SK-N-SH (cell line): ENCODE measurements at regions not wholly inside any gene's neighbourhood (a gene's known extent, or its start where the extent isn't known, plus 50 kb on each side); places are given as distances from the start of the nearest gene placed in this dataset.

ENCODE experiments used
- CTCF ChIA-PET: fragments of 300-600, 350-600 bp; formaldehyde crosslinking; extraction: SDS; loops from one replicate; lab custom pipeline; 2021; lab: Yijun Ruan, JAX
- POLR2A ChIA-PET: fragments of 350-600 bp; sonication (Branson Sonifier 250); formaldehyde crosslinking; extraction: SDS; loops from one replicate; lab custom pipeline; 2020; ENCODE audit warnings: antibody characterized with exemption, inconsistent platforms; lab: Yijun Ruan, JAX
- DNase-seq: peaks from one replicate; pipeline ENCODE4 v3.0.0; 2012
- H2AFZ ChIP-seq: fragments of 200-600 bp; sonication (generic); 2 replicates; pipeline ENCODE4 v1.8.1; 2016; ENCODE audit warnings: antibody characterized with exemption, mild to moderate bottlenecking, low read depth
- H3F3A ChIP-seq: fragments of 200-600 bp; sonication (generic); replicated peaks from 2 replicates; pipeline ENCODE3; 2016; ENCODE audit warnings: antibody characterized with exemption, mild to moderate bottlenecking; ENCODE audit not compliant: insufficient read depth
- H3K27ac ChIP-seq, 2 experiments: fragments of 200-500 bp in 1 of 2; fragments of 200-600 bp in 1 of 2; sonication (Bioruptor generic) in 1 of 2; sonication (generic), shearing (Covaris generic) in 1 of 2; 2 replicates each; pipeline versions ENCODE4 v1.5.1 to v1.6.1; 2014 to 2016; ENCODE audit warnings: low read depth in 2 of 2, inconsistent platforms in 1 of 2, low read length in 1 of 2, mild to moderate bottlenecking in 1 of 2, mixed read lengths in 1 of 2
- H3K27me3 ChIP-seq: fragments of 200-600 bp; sonication (generic), shearing (Covaris generic); 2 replicates; pipeline ENCODE4 v1.6.1; 2016; ENCODE audit warnings: mixed run types; ENCODE audit not compliant: insufficient read depth
- H3K36me3 ChIP-seq, 2 experiments: fragments of 200-500 bp in 1 of 2; fragments of 200-600 bp in 1 of 2; sonication (Bioruptor generic) in 1 of 2; sonication (generic) in 1 of 2; replicated peaks in 1 of 2; 2 replicates each; pipeline versions ENCODE3 to v1.5.1; 2014 to 2016; ENCODE audit warnings: low read length in 1 of 2, mild to moderate bottlenecking in 1 of 2; ENCODE audit not compliant: insufficient read depth in 2 of 2, control insufficient read depth in 1 of 2
- H3K4me1 ChIP-seq, 2 experiments: fragments of 200-500 bp in 1 of 2; fragments of 200-600 bp in 1 of 2; sonication (Bioruptor generic) in 1 of 2; sonication (generic), shearing (Covaris generic) in 1 of 2; 2 replicates each; pipeline versions ENCODE4 v1.5.1 to v1.6.1; 2014 to 2016; ENCODE audit warnings: low read depth in 1 of 2, low read length in 1 of 2, mixed run types in 1 of 2; ENCODE audit not compliant: insufficient read depth in 2 of 2, control insufficient read depth in 1 of 2
- H3K4me2 ChIP-seq: fragments of 200-600 bp; sonication (generic), shearing (Covaris generic); 2 replicates; pipeline ENCODE4 v1.6.1; 2017; ENCODE audit warnings: mixed run types
- H3K4me3 ChIP-seq, 2 experiments: fragments of 200-500 bp in 1 of 2; fragments of 200-600 bp in 1 of 2; sonication (Bioruptor generic) in 1 of 2; sonication (generic), shearing (Covaris generic) in 1 of 2; 2 replicates each; pipeline versions ENCODE4 v1.5.1 to v1.8.1; 2014 to 2016; ENCODE audit warnings: low read depth in 2 of 2, inconsistent platforms in 1 of 2, low read length in 1 of 2, mild to moderate bottlenecking in 1 of 2, mixed read lengths in 1 of 2, moderate library complexity in 1 of 2
- H3K79me2 ChIP-seq: fragments of 200-600 bp; sonication (generic); 2 replicates; pipeline ENCODE4 v1.8.1; 2017; ENCODE audit warnings: mild to moderate bottlenecking; ENCODE audit not compliant: insufficient read depth
- H3K9ac ChIP-seq: fragments of 200-600 bp; sonication (generic); 2 replicates; pipeline ENCODE4 v1.6.1; 2017; ENCODE audit warnings: mixed run types
- H3K9me2 ChIP-seq: fragments of 200-600 bp; sonication (generic); 2 replicates; pipeline ENCODE4 v1.6.1; 2017; ENCODE audit warnings: mixed run types
- H3K9me3 ChIP-seq: fragments of 200-600 bp; sonication (generic); 2 replicates; pipeline ENCODE4 v1.6.1; 2017; ENCODE audit warnings: mixed run types, mild to moderate bottlenecking, moderate library complexity
- H4K20me1 ChIP-seq: fragments of 200-600 bp; sonication (generic); 2 replicates; pipeline ENCODE4 v1.6.1; 2017; ENCODE audit warnings: mild to moderate bottlenecking, mixed run types; ENCODE audit not compliant: insufficient read depth
- CTCF ChIP-seq: fragments of 200-600 bp; sonication (generic); IDR thresholded peaks from 2 replicates; pipeline ENCODE4 v1.6.1; 2017; ENCODE audit warnings: antibody characterized with exemption, mild to moderate bottlenecking, moderate library complexity
- ELF1 ChIP-seq: IDR thresholded peaks from 2 replicates; pipeline ENCODE4 v1.4.0; 2012
- EP300 ChIP-seq, 2 experiments: IDR thresholded peaks; 2 replicates each; pipeline versions ENCODE4 v1.4.0 to v1.6.1; 2012; ENCODE audit warnings: borderline replicate concordance in 1 of 2, low read depth in 1 of 2, low read length in 1 of 2
- EZH2phosphoT487 ChIP-seq: fragments of 200-600 bp; sonication (generic); IDR thresholded peaks from 2 replicates; pipeline ENCODE4 v1.6.1; 2017; ENCODE audit warnings: low read depth, mixed run types, mild to moderate bottlenecking, antibody characterized with exemption, moderate library complexity, borderline replicate concordance
- FOXJ3 ChIP-seq: sonication (generic); formaldehyde crosslinking; IDR thresholded peaks from 2 replicates; pipeline ENCODE4 v1.5.1; 2020; ENCODE audit warnings: mild to moderate bottlenecking, missing genetic modification reagents
- GATA2 ChIP-seq: sonication (generic); formaldehyde crosslinking; IDR thresholded peaks from 2 replicates; pipeline ENCODE4 v1.5.0; 2020; ENCODE audit warnings: mild to moderate bottlenecking, missing genetic modification reagents
- IRF3 ChIP-seq: fragments of 150-350 bp; IDR thresholded peaks from 2 replicates; pipeline ENCODE4 v1.6.1; 2016; ENCODE audit warnings: mild to moderate bottlenecking, low read depth, low read length
- NFIC ChIP-seq: IDR thresholded peaks from 2 replicates; pipeline ENCODE4 v1.4.0; 2012; ENCODE audit warnings: borderline replicate concordance
- NRF1 ChIP-seq: IDR thresholded peaks from 2 replicates; pipeline ENCODE4 v1.6.1; 2012; ENCODE audit warnings: low read depth, mild to moderate bottlenecking, low read length
- RCOR1 ChIP-seq: fragments of 150-350 bp; IDR thresholded peaks from 2 replicates; pipeline ENCODE4 v1.6.1; 2017; ENCODE audit warnings: antibody characterized with exemption, low read length
- RFX5 ChIP-seq: IDR thresholded peaks from 2 replicates; pipeline ENCODE4 v1.6.1; 2012; ENCODE audit warnings: mild to moderate bottlenecking, improper control_type of control experiment, low read length
- SMC3 ChIP-seq: IDR thresholded peaks from 2 replicates; pipeline ENCODE4 v1.6.1; 2012; ENCODE audit warnings: low read depth, low read length, improper control_type of control experiment
- TAF1 ChIP-seq: IDR thresholded peaks from 2 replicates; pipeline ENCODE4 v1.6.1; 2012; ENCODE audit warnings: low read depth, mild to moderate bottlenecking, low read length, moderate library complexity, borderline replicate concordance
- TCF12 ChIP-seq: IDR thresholded peaks from 2 replicates; pipeline ENCODE4 v1.4.0; 2012
- ZBTB33 ChIP-seq: IDR thresholded peaks from 2 replicates; pipeline ENCODE4 v1.4.0; 2012; ENCODE audit warnings: low read depth, borderline replicate concordance
- WGBS: methylation state at CpG from one replicate; pipeline ENCODE4 v1.1.6; 2017; ENCODE audit warnings: low lambda C conversion rate; 5-methylcytosine and 5-hydroxymethylcytosine counted together
- TF ChIP-seq, protein P1 (sequence below): IDR thresholded peaks from 2 replicates; pipeline ENCODE4; 2012
- TF ChIP-seq, protein P2 (sequence below): IDR thresholded peaks from 2 replicates; pipeline ENCODE4 v1.4.0; 2012; ENCODE audit warnings: low read depth, borderline replicate concordance

- TF ChIP-seq EP300 (IDR thresholded peaks at IDR 0.05; ENCODE audit: borderline replicate concordance in 1 of 2, low read depth in 1 of 2, low read length in 1 of 2) (no peak), RFX5 (no peak), CTCF (no peak), EZH2phosphoT487 (no peak), SMC3 (no peak), NFIC (no peak)
- TF ChIP-seq, protein P1, sequence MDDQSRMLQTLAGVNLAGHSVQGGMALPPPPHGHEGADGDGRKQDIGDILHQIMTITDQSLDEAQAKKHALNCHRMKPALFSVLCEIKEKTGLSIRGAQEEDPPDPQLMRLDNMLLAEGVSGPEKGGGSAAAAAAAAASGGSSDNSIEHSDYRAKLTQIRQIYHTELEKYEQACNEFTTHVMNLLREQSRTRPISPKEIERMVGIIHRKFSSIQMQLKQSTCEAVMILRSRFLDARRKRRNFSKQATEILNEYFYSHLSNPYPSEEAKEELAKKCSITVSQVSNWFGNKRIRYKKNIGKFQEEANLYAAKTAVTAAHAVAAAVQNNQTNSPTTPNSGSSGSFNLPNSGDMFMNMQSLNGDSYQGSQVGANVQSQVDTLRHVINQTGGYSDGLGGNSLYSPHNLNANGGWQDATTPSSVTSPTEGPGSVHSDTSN, result no peak
Measured at GRCh38 chr16:72285728-72286127, 113.8 kb upstream of the PMFBP1 start (continued).

GRCh38 chr16:72285324-72285723 is 113.4 kb upstream of the PMFBP1 start:
- Histone ChIP-seq H3K4me3 (no peak overlapping the region), H3K79me2 (no peaks in the 10 kb centered on the region), H4K20me1 (no peaks in the 10 kb centered on the region), H3K27me3 (no peaks in the 10 kb centered on the region), H3K27ac (no peak overlapping the region), H3K4me1 (0 out of 4 replicates have a peak, but pooled peaks cover 0 to 3% of the 10 kb centered on the region in 2 experiments), H3K9me3 (no peaks in the 10 kb centered on the region), H2AFZ (no peak overlapping the region), H3K9ac (no peak overlapping the region), H3K9me2 (no peaks in the 10 kb centered on the region), H3F3A (peaks cover 7% of the 10 kb centered on the region), H3K4me2 (no peak overlapping the region), H3K36me3 (peaks cover 0 to 4% of the 10 kb centered on the region in 2 experiments)
- DNase-seq, result no peak
- CTCF ChIA-PET, result interaction anchor here (1.0 kb wide), 1 partner anchor 90 kb away, joined by 3 read pairs; no protein-coding TSS in a partner anchor
- TF ChIP-seq, protein P2, sequence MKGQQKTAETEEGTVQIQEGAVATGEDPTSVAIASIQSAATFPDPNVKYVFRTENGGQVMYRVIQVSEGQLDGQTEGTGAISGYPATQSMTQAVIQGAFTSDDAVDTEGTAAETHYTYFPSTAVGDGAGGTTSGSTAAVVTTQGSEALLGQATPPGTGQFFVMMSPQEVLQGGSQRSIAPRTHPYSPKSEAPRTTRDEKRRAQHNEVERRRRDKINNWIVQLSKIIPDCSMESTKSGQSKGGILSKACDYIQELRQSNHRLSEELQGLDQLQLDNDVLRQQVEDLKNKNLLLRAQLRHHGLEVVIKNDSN, result no peak
- TF ChIP-seq TAF1 (no peak), ELF1 (no peak), NFIC (no peak), ZBTB33 (no peak), TCF12 (no peak), IRF3 (no peak), FOXJ3 (CRISPR knock-in tag) (no peak), RCOR1 (no peak), CTCF (no peak), EP300 (IDR thresholded peaks at IDR 0.05; ENCODE audit: borderline replicate concordance in 1 of 2, low read depth in 1 of 2, low read length in 1 of 2) (no peak), GATA2 (CRISPR knock-in tag) (no peak), NRF1 (no peak)
- POLR2A ChIA-PET, result no interaction called here
- WGBS, result 93% methylated on average over 5 of the region's 5 CpGs
